Right lobe of liver (tissue), 6 donors: ENCODE measurements at regions not wholly inside any gene's neighbourhood (a gene's known extent, or its start where the extent isn't known, plus 50 kb on each side); places are given as distances from the start of the nearest gene placed in this dataset.

Experiments
- ATAC-seq, 4 donors: fragments of 200-7000 bp; cut with Tn5 transposase; one replicate each; pipeline ENCODE4 v1.9.1; 2020; ENCODE audit warnings: mild to moderate bottlenecking in 4 of 4, moderate library complexity in 4 of 4
- DNase-seq, 3 donors: peaks; one replicate each; pipeline ENCODE4 v3.0.0-alpha.2; 2020
- H3K27ac ChIP-seq, 3 donors: fragments of 200-600 bp; one replicate each; pipeline ENCODE4 v1.8.0; 2022
- H3K27me3 ChIP-seq, 2 donors: fragments of 200-600 bp; one replicate each; pipeline ENCODE4 v1.8.0; 2022
- H3K36me3 ChIP-seq, 4 donors: fragments of 200-600 bp; sonication (generic) in 1 of 4; one replicate each; pipeline versions ENCODE4 v1.5.1 to v1.8.0; 2017 to 2022; ENCODE audit warnings: control low read depth in 1 of 4
- H3K4me1 ChIP-seq, 4 donors: fragments of 200-600 bp; sonication (generic) in 1 of 4; one replicate each; pipeline versions ENCODE4 v1.5.1 to v1.8.0; 2017 to 2022; ENCODE audit warnings: control low read depth in 1 of 4
- H3K4me3 ChIP-seq, 3 donors: fragments of 200-600 bp; one replicate each; pipeline ENCODE4 v1.8.0; 2022
- H3K9me3 ChIP-seq, 4 donors: fragments of 200-600 bp; sonication (generic) in 1 of 4; one replicate each; pipeline versions ENCODE4 v1.5.1 to v1.8.0; 2017 to 2022; ENCODE audit warnings: control low read depth in 1 of 4
- CTCF ChIP-seq, 4 donors: fragments of 200-600 bp in 3 of 4; fragments of 450-650 bp in 1 of 4; IDR thresholded peaks; one replicate each; pipeline versions ENCODE4 v1.5.1 to v1.8.0; 2016 to 2022; ENCODE audit warnings: antibody characterized with exemption in 4 of 4, mild to moderate bottlenecking in 2 of 4
- POLR2A ChIP-seq: fragments of 450-650 bp; IDR thresholded peaks from one replicate; pipeline ENCODE4 v1.6.1; 2017; ENCODE audit warnings: antibody characterized with exemption, mild to moderate bottlenecking
- WGBS: methylation state at CpG from one replicate; pipeline ENCODE4 v1.1.6; 2018; ENCODE audit warnings: low coverage, low lambda C conversion rate; ENCODE audit not compliant: insufficient coverage; ENCODE audit errors: missing lambda C conversion rate; 5-methylcytosine and 5-hydroxymethylcytosine counted together
- intact Hi-C, 2 donors: fragments of 100-400 bp; cut with DNase I; formaldehyde crosslinking; loops; one replicate each; pipeline versions ENCODE4 v1.11.2 to v1.14.1; 2022
- donor health status: DM: no; HTN: yes; CAD: no.
- donor health status: DM: no; HTN: no; CAD: no.
- donor health status: DM: no; HTN: no; CAD: no.
- donor health status: DM: no; HTN: yes; CAD: no.
- donor health status: DM: no; HTN: yes; CAD: no.

GRCh38 chr6:11828262-11828870, 49.8 kb upstream of the ADTRP start:
- Histone ChIP-seq H3K9me3 (no peaks in the 10 kb centered on the region), H3K36me3 (no peaks in the 10 kb centered on the region), H3K27me3 (no peaks in the 10 kb centered on the region), H3K4me1 (peaks cover 0 to 2% (median under 1%) of the 10 kb centered on the region in 4 donors), H3K27ac (no peak overlapping the region), H3K4me3 (no peak overlapping the region)
- 73% methylated on average over 5 of the region's 6 CpGs for WGBS
- intact Hi-C loops: no loop called here
- TF ChIP-seq POLR2A: no peak
- no peak for TF ChIP-seq CTCF (IDR thresholded peaks at IDR 0.05)
- ATAC-seq (no peak), DNase-seq (no peak)
